HEK293 (cell line): ENCODE measurements at regions not wholly inside any gene's neighbourhood (a gene's known extent, or its start where the extent isn't known, plus 50 kb on each side); places are given as distances from the start of the nearest gene placed in this dataset.
A peak's percentile ranks its signal among the peaks of the same experiment; 100 is the strongest.

ENCODE experiments used
- BCL11A ChIP-seq: fragments of 450-650 bp; formaldehyde crosslinking; IDR thresholded peaks from 2 replicates; pipeline ENCODE4 v1.5.1; 2016; ENCODE audit warnings: low read depth, missing biosample characterization, missing genetic modification characterization
- OVOL3 ChIP-seq: fragments of 450-650 bp; formaldehyde crosslinking; IDR thresholded peaks from 2 replicates; pipeline ENCODE4 v1.5.1; 2016; ENCODE audit warnings: missing biosample characterization, missing genetic modification characterization
- RBAK ChIP-seq: fragments of 450-650 bp; formaldehyde crosslinking; IDR thresholded peaks from 2 replicates; pipeline ENCODE4 v1.5.1; 2016; ENCODE audit warnings: missing biosample characterization, missing genetic modification characterization
- ZNF132 ChIP-seq: fragments of 450-650 bp; formaldehyde crosslinking; IDR thresholded peaks from 2 replicates; pipeline ENCODE4 v1.5.1; 2017; ENCODE audit warnings: missing biosample characterization, missing genetic modification characterization, borderline replicate concordance
- ZNF146 ChIP-seq: fragments of 450-650 bp; formaldehyde crosslinking; IDR thresholded peaks from 2 replicates; pipeline ENCODE4 v1.5.1; 2016; ENCODE audit warnings: missing biosample characterization, missing genetic modification characterization
- ZNF23 ChIP-seq: fragments of 450-650 bp; formaldehyde crosslinking; IDR thresholded peaks from 2 replicates; pipeline ENCODE4 v1.5.1; 2016; ENCODE audit warnings: missing biosample characterization, missing genetic modification characterization, borderline replicate concordance
- ZNF549 ChIP-seq: fragments of 450-650 bp; IDR thresholded peaks from 2 replicates; pipeline ENCODE4 v1.5.1; 2018; ENCODE audit warnings: missing biosample characterization, missing genetic modification characterization, mild to moderate bottlenecking, inconsistent platforms, moderate library complexity
- ZNF623 ChIP-seq: fragments of 450-650 bp; formaldehyde crosslinking; IDR thresholded peaks from 2 replicates; pipeline ENCODE4 v1.5.1; 2016; ENCODE audit warnings: missing biosample characterization, missing genetic modification characterization
- ZNF624 ChIP-seq: fragments of 450-650 bp; formaldehyde crosslinking; IDR thresholded peaks from 2 replicates; pipeline ENCODE4 v1.5.1; 2017; ENCODE audit warnings: missing biosample characterization, missing genetic modification characterization
- ZNF768 ChIP-seq: fragments of 450-650 bp; formaldehyde crosslinking; IDR thresholded peaks from 2 replicates; pipeline ENCODE4 v1.5.1; 2018; ENCODE audit warnings: missing biosample characterization, mild to moderate bottlenecking, missing genetic modification characterization
- ZNF777 ChIP-seq: fragments of 450-650 bp; formaldehyde crosslinking; IDR thresholded peaks from 2 replicates; pipeline ENCODE4 v1.5.1; 2017; ENCODE audit warnings: missing biosample characterization, missing genetic modification characterization, borderline replicate concordance
- TF ChIP-seq, protein P1 (sequence below): fragments of 450-650 bp; formaldehyde crosslinking; conservative IDR thresholded peaks from 2 replicates; pipeline ENCODE4 v1.5.1; 2016; ENCODE audit warnings: low read depth, missing biosample characterization, missing genetic modification characterization
- TF ChIP-seq, protein P2 (sequence below): fragments of 450-650 bp; formaldehyde crosslinking; IDR thresholded peaks from 2 replicates; pipeline ENCODE4 v1.5.1; 2016; ENCODE audit warnings: missing biosample characterization, missing genetic modification characterization, low read depth
- TF ChIP-seq, protein P3 (sequence below): fragments of 450-650 bp; formaldehyde crosslinking; IDR thresholded peaks from 2 replicates; pipeline ENCODE4 v1.5.1; 2016; ENCODE audit warnings: missing biosample characterization, missing genetic modification characterization
- TF ChIP-seq, protein P4 (sequence below): fragments of 450-650 bp; formaldehyde crosslinking; IDR thresholded peaks from 2 replicates; pipeline ENCODE4 v1.5.1; 2016; ENCODE audit warnings: missing biosample characterization, missing genetic modification characterization
- TF ChIP-seq, protein P5 (sequence below): fragments of 450-650 bp; formaldehyde crosslinking; IDR thresholded peaks from 2 replicates; pipeline ENCODE4 v1.5.1; 2016; ENCODE audit warnings: missing biosample characterization, missing genetic modification characterization
- TF ChIP-seq, protein P6 (sequence below): fragments of 450-650 bp; formaldehyde crosslinking; IDR thresholded peaks from 2 replicates; pipeline ENCODE4 v1.5.1; 2016; ENCODE audit warnings: missing biosample characterization, missing genetic modification characterization
- TF ChIP-seq, protein P7 (sequence below): fragments of 450-650 bp; IDR thresholded peaks from 2 replicates; pipeline ENCODE4 v1.5.1; 2018; ENCODE audit warnings: missing biosample characterization, missing genetic modification characterization
- TF ChIP-seq, protein P8 (sequence below): fragments of 450-650 bp; formaldehyde crosslinking; optimal IDR thresholded peaks from 2 replicates; pipeline ENCODE3; 2016; ENCODE audit warnings: missing biosample characterization, mild to moderate bottlenecking, missing genetic modification characterization

DNA sequence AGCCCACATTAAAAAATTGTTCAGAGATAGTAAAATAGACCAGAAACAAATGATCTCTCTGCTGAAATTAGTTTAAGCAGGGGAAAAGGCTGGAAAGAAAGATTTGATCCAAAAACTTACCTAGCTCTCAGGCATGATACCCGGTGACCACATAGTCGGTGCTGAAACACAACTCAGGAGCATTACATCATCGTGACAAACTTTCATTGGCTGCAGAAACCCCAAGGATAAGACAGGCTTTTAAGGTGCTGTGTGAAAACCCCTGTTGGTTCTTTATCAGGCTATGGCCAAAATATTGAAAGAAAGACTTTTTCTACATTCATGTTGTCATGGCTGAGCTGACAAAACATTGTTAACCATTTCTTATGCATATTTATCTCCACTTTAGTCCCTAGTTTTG is 171.7 kb upstream of the KLF12 start (continued):
- no peak for TF ChIP-seq ZNF23 (tag by site-specific recombination)
- TF ChIP-seq ZNF768, result no peak
- TF ChIP-seq, protein P1, sequence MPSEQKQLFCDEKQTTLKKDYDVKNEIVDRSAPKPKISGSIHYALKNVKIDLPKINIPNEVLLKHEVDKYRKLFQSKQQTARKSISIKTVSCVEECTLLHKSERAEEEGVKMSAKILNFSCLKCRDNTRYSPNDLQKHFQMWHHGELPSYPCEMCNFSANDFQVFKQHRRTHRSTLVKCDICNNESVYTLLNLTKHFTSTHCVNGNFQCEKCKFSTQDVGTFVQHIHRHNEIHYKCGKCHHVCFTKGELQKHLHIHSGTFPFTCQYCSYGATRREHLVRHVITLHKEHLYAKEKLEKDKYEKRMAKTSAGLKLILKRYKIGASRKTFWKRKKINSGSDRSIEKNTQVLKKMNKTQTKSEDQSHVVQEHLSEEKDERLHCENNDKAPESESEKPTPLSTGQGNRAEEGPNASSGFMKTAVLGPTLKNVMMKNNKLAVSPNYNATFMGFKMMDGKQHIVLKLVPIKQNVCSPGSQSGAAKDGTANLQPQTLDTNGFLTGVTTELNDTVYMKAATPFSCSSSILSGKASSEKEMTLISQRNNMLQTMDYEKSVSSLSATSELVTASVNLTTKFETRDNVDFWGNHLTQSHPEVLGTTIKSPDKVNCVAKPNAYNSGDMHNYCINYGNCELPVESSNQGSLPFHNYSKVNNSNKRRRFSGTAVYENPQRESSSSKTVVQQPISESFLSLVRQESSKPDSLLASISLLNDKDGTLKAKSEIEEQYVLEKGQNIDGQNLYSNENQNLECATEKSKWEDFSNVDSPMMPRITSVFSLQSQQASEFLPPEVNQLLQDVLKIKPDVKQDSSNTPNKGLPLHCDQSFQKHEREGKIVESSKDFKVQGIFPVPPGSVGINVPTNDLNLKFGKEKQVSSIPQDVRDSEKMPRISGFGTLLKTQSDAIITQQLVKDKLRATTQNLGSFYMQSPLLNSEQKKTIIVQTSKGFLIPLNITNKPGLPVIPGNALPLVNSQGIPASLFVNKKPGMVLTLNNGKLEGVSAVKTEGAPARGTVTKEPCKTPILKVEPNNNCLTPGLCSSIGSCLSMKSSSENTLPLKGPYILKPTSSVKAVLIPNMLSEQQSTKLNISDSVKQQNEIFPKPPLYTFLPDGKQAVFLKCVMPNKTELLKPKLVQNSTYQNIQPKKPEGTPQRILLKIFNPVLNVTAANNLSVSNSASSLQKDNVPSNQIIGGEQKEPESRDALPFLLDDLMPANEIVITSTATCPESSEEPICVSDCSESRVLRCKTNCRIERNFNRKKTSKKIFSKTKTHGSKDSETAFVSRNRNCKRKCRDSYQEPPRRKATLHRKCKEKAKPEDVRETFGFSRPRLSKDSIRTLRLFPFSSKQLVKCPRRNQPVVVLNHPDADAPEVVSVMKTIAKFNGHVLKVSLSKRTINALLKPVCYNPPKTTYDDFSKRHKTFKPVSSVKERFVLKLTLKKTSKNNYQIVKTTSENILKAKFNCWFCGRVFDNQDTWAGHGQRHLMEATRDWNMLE (tag by site-specific recombination), result 0 out of 2 replicates have a peak, but pooled peaks have one; percentile 3
- TF ChIP-seq, protein P2, sequence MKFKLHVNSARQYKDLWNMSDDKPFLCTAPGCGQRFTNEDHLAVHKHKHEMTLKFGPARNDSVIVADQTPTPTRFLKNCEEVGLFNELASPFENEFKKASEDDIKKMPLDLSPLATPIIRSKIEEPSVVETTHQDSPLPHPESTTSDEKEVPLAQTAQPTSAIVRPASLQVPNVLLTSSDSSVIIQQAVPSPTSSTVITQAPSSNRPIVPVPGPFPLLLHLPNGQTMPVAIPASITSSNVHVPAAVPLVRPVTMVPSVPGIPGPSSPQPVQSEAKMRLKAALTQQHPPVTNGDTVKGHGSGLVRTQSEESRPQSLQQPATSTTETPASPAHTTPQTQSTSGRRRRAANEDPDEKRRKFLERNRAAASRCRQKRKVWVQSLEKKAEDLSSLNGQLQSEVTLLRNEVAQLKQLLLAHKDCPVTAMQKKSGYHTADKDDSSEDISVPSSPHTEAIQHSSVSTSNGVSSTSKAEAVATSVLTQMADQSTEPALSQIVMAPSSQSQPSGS, result peak; percentile 96
- TF ChIP-seq, protein P3, sequence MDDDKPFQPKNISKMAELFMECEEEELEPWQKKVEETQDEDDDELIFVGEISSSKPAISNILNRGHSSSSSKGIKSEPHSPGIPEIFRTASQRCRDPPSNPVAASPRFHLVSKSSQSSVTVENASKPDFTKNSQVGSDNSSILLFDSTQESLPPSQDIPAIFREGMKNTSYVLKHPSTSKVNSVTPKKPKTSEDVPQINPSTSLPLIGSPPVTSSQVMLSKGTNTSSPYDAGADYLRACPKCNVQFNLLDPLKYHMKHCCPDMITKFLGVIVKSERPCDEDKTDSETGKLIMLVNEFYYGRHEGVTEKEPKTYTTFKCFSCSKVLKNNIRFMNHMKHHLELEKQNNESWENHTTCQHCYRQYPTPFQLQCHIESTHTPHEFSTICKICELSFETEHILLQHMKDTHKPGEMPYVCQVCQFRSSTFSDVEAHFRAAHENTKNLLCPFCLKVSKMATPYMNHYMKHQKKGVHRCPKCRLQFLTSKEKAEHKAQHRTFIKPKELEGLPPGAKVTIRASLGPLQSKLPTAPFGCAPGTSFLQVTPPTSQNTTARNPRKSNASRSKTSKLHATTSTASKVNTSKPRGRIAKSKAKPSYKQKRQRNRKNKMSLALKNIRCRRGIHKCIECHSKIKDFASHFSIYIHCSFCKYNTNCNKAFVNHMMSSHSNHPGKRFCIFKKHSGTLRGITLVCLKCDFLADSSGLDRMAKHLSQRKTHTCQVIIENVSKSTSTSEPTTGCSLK (tag by site-specific recombination), result no peak
- TF ChIP-seq, protein P4, sequence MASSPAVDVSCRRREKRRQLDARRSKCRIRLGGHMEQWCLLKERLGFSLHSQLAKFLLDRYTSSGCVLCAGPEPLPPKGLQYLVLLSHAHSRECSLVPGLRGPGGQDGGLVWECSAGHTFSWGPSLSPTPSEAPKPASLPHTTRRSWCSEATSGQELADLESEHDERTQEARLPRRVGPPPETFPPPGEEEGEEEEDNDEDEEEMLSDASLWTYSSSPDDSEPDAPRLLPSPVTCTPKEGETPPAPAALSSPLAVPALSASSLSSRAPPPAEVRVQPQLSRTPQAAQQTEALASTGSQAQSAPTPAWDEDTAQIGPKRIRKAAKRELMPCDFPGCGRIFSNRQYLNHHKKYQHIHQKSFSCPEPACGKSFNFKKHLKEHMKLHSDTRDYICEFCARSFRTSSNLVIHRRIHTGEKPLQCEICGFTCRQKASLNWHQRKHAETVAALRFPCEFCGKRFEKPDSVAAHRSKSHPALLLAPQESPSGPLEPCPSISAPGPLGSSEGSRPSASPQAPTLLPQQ (tag by site-specific recombination), result no peak
- TF ChIP-seq, protein P5, sequence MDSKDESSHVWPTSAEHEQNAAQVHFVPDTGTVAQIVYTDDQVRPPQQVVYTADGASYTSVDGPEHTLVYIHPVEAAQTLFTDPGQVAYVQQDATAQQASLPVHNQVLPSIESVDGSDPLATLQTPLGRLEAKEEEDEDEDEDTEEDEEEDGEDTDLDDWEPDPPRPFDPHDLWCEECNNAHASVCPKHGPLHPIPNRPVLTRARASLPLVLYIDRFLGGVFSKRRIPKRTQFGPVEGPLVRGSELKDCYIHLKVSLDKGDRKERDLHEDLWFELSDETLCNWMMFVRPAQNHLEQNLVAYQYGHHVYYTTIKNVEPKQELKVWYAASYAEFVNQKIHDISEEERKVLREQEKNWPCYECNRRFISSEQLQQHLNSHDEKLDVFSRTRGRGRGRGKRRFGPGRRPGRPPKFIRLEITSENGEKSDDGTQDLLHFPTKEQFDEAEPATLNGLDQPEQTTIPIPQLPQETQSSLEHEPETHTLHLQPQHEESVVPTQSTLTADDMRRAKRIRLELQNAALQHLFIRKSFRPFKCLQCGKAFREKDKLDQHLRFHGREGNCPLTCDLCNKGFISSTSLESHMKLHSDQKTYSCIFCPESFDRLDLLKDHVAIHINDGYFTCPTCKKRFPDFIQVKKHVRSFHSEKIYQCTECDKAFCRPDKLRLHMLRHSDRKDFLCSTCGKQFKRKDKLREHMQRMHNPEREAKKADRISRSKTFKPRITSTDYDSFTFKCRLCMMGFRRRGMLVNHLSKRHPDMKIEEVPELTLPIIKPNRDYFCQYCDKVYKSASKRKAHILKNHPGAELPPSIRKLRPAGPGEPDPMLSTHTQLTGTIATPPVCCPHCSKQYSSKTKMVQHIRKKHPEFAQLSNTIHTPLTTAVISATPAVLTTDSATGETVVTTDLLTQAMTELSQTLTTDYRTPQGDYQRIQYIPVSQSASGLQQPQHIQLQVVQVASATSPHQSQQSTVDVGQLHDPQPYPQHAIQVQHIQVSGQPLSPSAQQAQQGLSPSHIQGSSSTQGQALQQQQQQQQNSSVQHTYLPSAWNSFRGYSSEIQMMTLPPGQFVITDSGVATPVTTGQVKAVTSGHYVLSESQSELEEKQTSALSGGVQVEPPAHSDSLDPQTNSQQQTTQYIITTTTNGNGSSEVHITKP (tag by site-specific recombination), result 0 out of 2 replicates have a peak, but pooled peaks have one; percentile 20
- TF ChIP-seq RBAK (tag by site-specific recombination), result no peak
- TF ChIP-seq ZNF549 (tag by site-specific recombination), result no peak
- no peak for TF ChIP-seq BCL11A (tag by site-specific recombination)
- TF ChIP-seq OVOL3 (tag by site-specific recombination), result no peak
- TF ChIP-seq ZNF146 (tag by site-specific recombination), result no peak
- no peak for TF ChIP-seq ZNF623
- no peak for TF ChIP-seq ZNF624
- no peak for TF ChIP-seq ZNF777
- TF ChIP-seq, protein P6, sequence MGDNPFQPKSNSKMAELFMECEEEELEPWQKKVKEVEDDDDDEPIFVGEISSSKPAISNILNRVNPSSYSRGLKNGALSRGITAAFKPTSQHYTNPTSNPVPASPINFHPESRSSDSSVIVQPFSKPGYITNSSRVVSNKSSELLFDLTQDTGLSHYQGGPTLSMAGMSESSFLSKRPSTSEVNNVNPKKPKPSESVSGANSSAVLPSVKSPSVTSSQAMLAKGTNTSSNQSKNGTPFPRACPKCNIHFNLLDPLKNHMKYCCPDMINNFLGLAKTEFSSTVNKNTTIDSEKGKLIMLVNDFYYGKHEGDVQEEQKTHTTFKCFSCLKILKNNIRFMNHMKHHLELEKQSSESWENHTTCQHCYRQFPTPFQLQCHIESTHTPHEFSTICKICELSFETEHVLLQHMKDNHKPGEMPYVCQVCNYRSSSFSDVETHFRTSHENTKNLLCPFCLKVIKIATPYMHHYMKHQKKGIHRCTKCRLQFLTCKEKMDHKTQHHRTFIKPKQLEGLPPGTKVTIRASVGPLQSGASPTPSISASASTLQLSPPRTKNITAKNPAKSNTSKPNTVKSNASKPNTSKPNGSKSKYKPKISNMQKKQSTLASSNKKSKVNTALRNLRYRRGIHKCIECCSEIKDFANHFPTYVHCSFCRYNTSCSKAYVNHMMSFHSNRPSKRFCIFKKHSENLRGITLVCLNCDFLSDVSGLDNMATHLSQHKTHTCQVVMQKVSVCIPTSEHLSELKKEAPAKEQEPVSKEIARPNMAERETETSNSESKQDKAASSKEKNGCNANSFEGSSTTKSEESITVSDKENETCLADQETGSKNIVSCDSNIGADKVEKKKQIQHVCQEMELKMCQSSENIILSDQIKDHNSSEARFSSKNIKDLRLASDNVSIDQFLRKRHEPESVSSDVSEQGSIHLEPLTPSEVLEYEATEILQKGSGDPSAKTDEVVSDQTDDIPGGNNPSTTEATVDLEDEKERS (tag by site-specific recombination), result no peak
- no peak for TF ChIP-seq ZNF132
- TF ChIP-seq, protein P7, sequence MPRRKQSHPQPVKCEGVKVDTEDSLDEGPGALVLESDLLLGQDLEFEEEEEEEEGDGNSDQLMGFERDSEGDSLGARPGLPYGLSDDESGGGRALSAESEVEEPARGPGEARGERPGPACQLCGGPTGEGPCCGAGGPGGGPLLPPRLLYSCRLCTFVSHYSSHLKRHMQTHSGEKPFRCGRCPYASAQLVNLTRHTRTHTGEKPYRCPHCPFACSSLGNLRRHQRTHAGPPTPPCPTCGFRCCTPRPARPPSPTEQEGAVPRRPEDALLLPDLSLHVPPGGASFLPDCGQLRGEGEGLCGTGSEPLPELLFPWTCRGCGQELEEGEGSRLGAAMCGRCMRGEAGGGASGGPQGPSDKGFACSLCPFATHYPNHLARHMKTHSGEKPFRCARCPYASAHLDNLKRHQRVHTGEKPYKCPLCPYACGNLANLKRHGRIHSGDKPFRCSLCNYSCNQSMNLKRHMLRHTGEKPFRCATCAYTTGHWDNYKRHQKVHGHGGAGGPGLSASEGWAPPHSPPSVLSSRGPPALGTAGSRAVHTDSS (tag by site-specific recombination), result no peak
- TF ChIP-seq, protein P8, sequence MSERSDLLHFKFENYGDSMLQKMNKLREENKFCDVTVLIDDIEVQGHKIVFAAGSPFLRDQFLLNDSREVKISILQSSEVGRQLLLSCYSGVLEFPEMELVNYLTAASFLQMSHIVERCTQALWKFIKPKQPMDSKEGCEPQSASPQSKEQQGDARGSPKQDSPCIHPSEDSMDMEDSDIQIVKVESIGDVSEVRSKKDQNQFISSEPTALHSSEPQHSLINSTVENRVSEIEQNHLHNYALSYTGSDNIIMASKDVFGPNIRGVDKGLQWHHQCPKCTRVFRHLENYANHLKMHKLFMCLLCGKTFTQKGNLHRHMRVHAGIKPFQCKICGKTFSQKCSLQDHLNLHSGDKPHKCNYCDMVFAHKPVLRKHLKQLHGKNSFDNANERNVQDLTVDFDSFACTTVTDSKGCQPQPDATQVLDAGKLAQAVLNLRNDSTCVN (tag by site-specific recombination), result no peak
